ENCODE measurements at regions not wholly inside any gene's neighbourhood (a gene's known extent, or its start where the extent isn't known, plus 50 kb on each side); places are given as distances from the start of the nearest gene placed in this dataset.

GRCh38 chr1:216809649-216810048 is 86.4 kb upstream of the ESRRG start:
- Histone ChIP-seq H3K27ac (no peak overlapping the region), H3K27me3 (no peaks in the 10 kb centered on the region), H3K36me3 (no peaks in the 10 kb centered on the region), H3K4me3 (no peak overlapping the region), H3K9me3 (ENCODE audit: low read depth) (no peaks in the 10 kb centered on the region), H3K4me1 (ENCODE audit: low read depth) (peaks cover 12% of the 10 kb centered on the region)
- TF ChIP-seq CTCF (IDR thresholded peaks at IDR 0.05; ENCODE audit: low read depth, low read length) = no peak
- no peak for DNase-seq (ENCODE audit: low read depth in 1 of 2, low spot score in 1 of 2)

GRCh38 chr1:216807696-216808095 is 84.5 kb upstream of the ESRRG start:
- H3K27me3 ChIP-seq = no peaks in the 10 kb centered on the region
- H3K4me3 ChIP-seq = no peak overlapping the region
- no peak overlapping the region for H3K27ac ChIP-seq
- H3K9me3 ChIP-seq (ENCODE audit: low read depth) = no peaks in the 10 kb centered on the region
- H3K36me3 ChIP-seq = no peaks in the 10 kb centered on the region
- no peak for TF ChIP-seq CTCF (IDR thresholded peaks at IDR 0.05; ENCODE audit: low read depth, low read length)
- H3K4me1 ChIP-seq (ENCODE audit: low read depth) = no peaks in the 10 kb centered on the region
- no peak for DNase-seq (ENCODE audit: low read depth in 1 of 2, low spot score in 1 of 2)

GRCh38 chr1:216805953-216806352 is 82.7 kb upstream of the ESRRG start:
- DNase-seq (ENCODE audit: low read depth in 1 of 2, low spot score in 1 of 2) = no peak
- Histone ChIP-seq H3K27me3 (no peaks in the 10 kb centered on the region), H3K36me3 (no peaks in the 10 kb centered on the region), H3K4me3 (no peak overlapping the region), H3K9me3 (ENCODE audit: low read depth) (no peaks in the 10 kb centered on the region), H3K27ac (no peak overlapping the region), H3K4me1 (ENCODE audit: low read depth) (no peaks in the 10 kb centered on the region)
- no peak for TF ChIP-seq CTCF (IDR thresholded peaks at IDR 0.05; ENCODE audit: low read depth, low read length)

- Histone ChIP-seq H3K36me3 (no peaks in the 10 kb centered on the region), H3K4me3 (no peak overlapping the region), H3K9me3 (ENCODE audit: low read depth) (no peaks in the 10 kb centered on the region), H3K27ac (no peak overlapping the region), H3K27me3 (no peaks in the 10 kb centered on the region), H3K4me1 (ENCODE audit: low read depth) (no peaks in the 10 kb centered on the region)
- no peak for TF ChIP-seq CTCF (IDR thresholded peaks at IDR 0.05; ENCODE audit: low read depth, low read length)
- peak in 1 of 2 donors; percentile 22 for DNase-seq (ENCODE audit: low read depth in 1 of 2, low spot score in 1 of 2)
These were observed 82.0 kb upstream of the ESRRG start for GRCh38 chr1:216805233-216805632.

GRCh38 chr1:216804111-216804510 is 80.9 kb upstream of the ESRRG start:
- H3K27ac ChIP-seq = no peak overlapping the region

More at GRCh38 chr1:216804111-216804510, 80.9 kb upstream of the ESRRG start:
- no peaks in the 10 kb centered on the region for H3K4me1 ChIP-seq (ENCODE audit: low read depth)
- H3K36me3 ChIP-seq = no peaks in the 10 kb centered on the region
- no peak for DNase-seq (ENCODE audit: low read depth in 1 of 2, low spot score in 1 of 2)
- no peaks in the 10 kb centered on the region for H3K9me3 ChIP-seq (ENCODE audit: low read depth)
- no peaks in the 10 kb centered on the region for H3K27me3 ChIP-seq
- no peak for TF ChIP-seq CTCF (IDR thresholded peaks at IDR 0.05; ENCODE audit: low read depth, low read length)
- H3K4me3 ChIP-seq = no peak overlapping the region

All from cardiac muscle cell (in vitro differentiated cells and primary cell).